ENCODE measurements at regions not wholly inside any gene's neighbourhood (a gene's known extent, or its start where the extent isn't known, plus 50 kb on each side); places are given as distances from the start of the nearest gene placed in this dataset.

- Histone ChIP-seq H3K4me2 (ENCODE audit: insufficient read depth in 1 of 2, low read depth in 2 of 2, low read length in 2 of 2) (no peak overlapping the region), H2BK5ac (ENCODE audit: low read depth, low read length) (no peak overlapping the region), H3K23ac (ENCODE audit: insufficient read length) (no peak overlapping the region), H2BK12ac (ENCODE audit: low read depth, low read length) (peak overlapping the region; percentile 52; the same call in 1 of the 2 replicates), H2BK120ac (replicated peaks; ENCODE audit: low read depth, low read length) (no peak overlapping the region), H2AFZ (ENCODE audit: low read length) (peak overlapping the region; percentile 49; the same call in 1 of the 2 replicates), H2BK15ac (ENCODE audit: low read length) (no peak overlapping the region; the same call in 1 of the 2 replicates), H4K91ac (replicated peaks; ENCODE audit: insufficient read length, low read length) (peak overlapping the region; percentile 55), H3K4me1 (replicated peaks in 1 of 4; ENCODE audit: control insufficient read depth in 3 of 4, insufficient read depth in 4 of 4, low read length in 3 of 4) (no peaks in the 10 kb centered on the region), H3K27ac (ENCODE audit: low read depth, low read length) (no peak overlapping the region), H3K27me3 (replicated peaks in 1 of 4; ENCODE audit: control insufficient read depth in 3 of 4, extremely low read depth in 1 of 4, insufficient read depth in 3 of 4, low read length in 3 of 4) (no peaks in the 10 kb centered on the region), H3K79me2 (ENCODE audit: control insufficient read depth in 1 of 2, insufficient read depth in 2 of 2, low read length in 2 of 2) (no peaks in the 10 kb centered on the region), H3K79me1 (ENCODE audit: low read depth, low read length) (no peaks in the 10 kb centered on the region), H4K20me1 (replicated peaks in 1 of 2; ENCODE audit: control insufficient read depth in 1 of 2, insufficient read depth in 2 of 2, low read length in 2 of 2) (no peaks in the 10 kb centered on the region), H3K23me2 (ENCODE audit: low read depth, low read length) (no peaks in the 10 kb centered on the region), H3K14ac (ENCODE audit: insufficient read length) (no peak overlapping the region), H3K9me3 (ENCODE audit: insufficient read depth in 2 of 2, low read depth in 1 of 2, low read length in 1 of 2) (no peaks in the 10 kb centered on the region), H2AK5ac (ENCODE audit: low read depth, low read length) (no peak overlapping the region), H3K18ac (ENCODE audit: extremely low read depth, low read length) (no peak overlapping the region; the same call in 1 of the 2 replicates), H3K56ac (replicated peaks; ENCODE audit: insufficient read length, low read depth, low read length) (no peak overlapping the region), H3K4me3 (ENCODE audit: extremely low read depth in 1 of 4, insufficient read depth in 2 of 4, low read depth in 3 of 4, low read length in 4 of 4) (no peak overlapping the region), H4K5ac (ENCODE audit: insufficient read length, low read depth, low read length) (no peak overlapping the region), H4K8ac (ENCODE audit: extremely low read depth, insufficient read depth, low read length) (peak overlapping the region; percentile 54; the same call in 1 of the 2 replicates), H3K36me3 (ENCODE audit: control insufficient read depth in 2 of 4, insufficient read depth in 4 of 4, low read length in 3 of 4) (no peaks in the 10 kb centered on the region), H3K4ac (replicated peaks; ENCODE audit: insufficient read length, low read depth, low read length) (no peak overlapping the region), H2BK20ac (ENCODE audit: low read length) (0 out of 2 replicates have a peak overlapping the region, but pooled peaks have one; percentile 75), H3K9ac (replicated peaks in 1 of 4; ENCODE audit: extremely low read depth in 1 of 4, low read depth in 3 of 4, low read length in 3 of 4) (no peak overlapping the region)
- FAIRE-seq (no peak), DNase-seq (ENCODE audit: low read depth in 1 of 2, low spot score in 2 of 2) (no peak)
- POLR2A ChIA-PET (ENCODE audit: partially characterized antibody) = no interaction called here
- 88% methylated on average over 10 of the region's 10 CpGs; no CpG with 5 or more reads in 1 of the 2 experiments for WGBS, 2 experiments (ENCODE audit: extremely low coverage in 1 of 2, insufficient coverage in 1 of 2, insufficient read length in 1 of 2, insufficient replicate concordance in 2 of 2, low coverage in 1 of 2, low lambda C conversion rate in 2 of 2, missing lambda C conversion rate in 1 of 2)
- CTCF ChIA-PET (ENCODE audit: partially characterized antibody) = interaction anchor here (1.0 to 1.3 kb wide), 2 partner anchors 15 to 66 kb away, joined by 3 read pairs; no protein-coding TSS in a partner anchor
- no peak for TF ChIP-seq NANOG (IDR thresholded peaks at IDR 0.05; ENCODE audit: insufficient read depth, low read depth, low read length, poor library complexity, severe bottlenecking)
- no peak for TF ChIP-seq EZH2 (IDR thresholded peaks at IDR 0.05; ENCODE audit: low read depth, low read length, severe bottlenecking)
- TF ChIP-seq POLR2A (IDR thresholded peaks at IDR 0.05; ENCODE audit: control extremely low read depth in 1 of 2, low read depth in 2 of 2, low read length in 2 of 2) = no peak
- no peak for TF ChIP-seq FOSL1 (IDR thresholded peaks at IDR 0.05; ENCODE audit: insufficient read depth, low read depth, low read length)
- no peak for TF ChIP-seq SIRT6 (IDR thresholded peaks at IDR 0.05; ENCODE audit: low read length)
- TF ChIP-seq SRF (IDR thresholded peaks at IDR 0.05; ENCODE audit: low read depth, low read length) = no peak
- TF ChIP-seq CHD2 (IDR thresholded peaks at IDR 0.05; ENCODE audit: low read length) = no peak
- TF ChIP-seq EGR1 (IDR thresholded peaks at IDR 0.05; ENCODE audit: borderline replicate concordance, low read depth, low read length) = no peak
- no peak for TF ChIP-seq EP300 (IDR thresholded peaks at IDR 0.05; ENCODE audit: borderline replicate concordance in 1 of 2, low read depth in 2 of 2, low read length in 2 of 2)
- no peak for TF ChIP-seq HDAC6 (IDR thresholded peaks at IDR 0.05; ENCODE audit: low read depth, low read length)
- TF ChIP-seq E2F6 (IDR thresholded peaks at IDR 0.05) = no peak
- TF ChIP-seq TBP (IDR thresholded peaks at IDR 0.05; ENCODE audit: low read depth, low read length) = no peak
These were observed 219.6 kb upstream of the GPR26 start for GRCh38 chr10:123446449-123447156.

Measured in H1 (cell line).